ENCODE measurements at regions not wholly inside any gene's neighbourhood (a gene's known extent, or its start where the extent isn't known, plus 50 kb on each side); places are given as distances from the start of the nearest gene placed in this dataset.
A peak's percentile ranks its signal among the peaks of the same experiment; 100 is the strongest.

- no peak for DNase-seq (ENCODE audit: low read depth)
Observed at GRCh38 chr12:92554158-92555073, 148.4 kb upstream of the PLEKHG7 start.

- no peak for DNase-seq (ENCODE audit: low read depth)
Observed at GRCh38 chr12:92553389-92553788, 149.4 kb upstream of the PLEKHG7 start.

- no peak for DNase-seq (ENCODE audit: low read depth)
Observed at GRCh38 chr12:92552412-92553108, 150.2 kb upstream of the PLEKHG7 start.

- DNase-seq (ENCODE audit: low read depth), result no peak
Observed at GRCh38 chr12:92551853-92552397, 150.9 kb upstream of the PLEKHG7 start.

- DNase-seq (ENCODE audit: low read depth), result no peak
Observed at GRCh38 chr12:92551210-92551609, 151.6 kb upstream of the PLEKHG7 start.

- DNase-seq (ENCODE audit: low read depth), result no peak
Observed at GRCh38 chr12:92550661-92551060, 152.1 kb upstream of the PLEKHG7 start.

- DNase-seq (ENCODE audit: low read depth), result no peak
Observed at GRCh38 chr12:92550254-92550653, 152.5 kb upstream of the PLEKHG7 start.

- DNase-seq (ENCODE audit: low read depth), result no peak
Observed at GRCh38 chr12:92549516-92549915, 153.3 kb upstream of the PLEKHG7 start.

GRCh38 chr12:92547906-92548305 lies 154.9 kb upstream of the PLEKHG7 start:
- no peak for DNase-seq (ENCODE audit: low read depth)

GRCh38 chr12:92547420-92547819 lies 155.4 kb upstream of the PLEKHG7 start:
- DNase-seq (ENCODE audit: low read depth), result no peak

GRCh38 chr12:92546635-92547348 lies 156.0 kb upstream of the PLEKHG7 start:
- DNase-seq (ENCODE audit: low read depth), result no peak

- no peak for DNase-seq (ENCODE audit: low read depth)
Observed at GRCh38 chr12:92546259-92546634, 156.5 kb upstream of the PLEKHG7 start.

GRCh38 chr12:92544322-92544721 lies 158.5 kb upstream of the PLEKHG7 start:
- no peak for DNase-seq (ENCODE audit: low read depth)

GRCh38 chr12:92543840-92544239 lies 158.9 kb upstream of the PLEKHG7 start:
- no peak for DNase-seq (ENCODE audit: low read depth)

- DNase-seq (ENCODE audit: low read depth), result no peak
Observed at GRCh38 chr12:92543359-92543758, 159.4 kb upstream of the PLEKHG7 start.

GRCh38 chr12:92541731-92542130 lies 161.1 kb upstream of the PLEKHG7 start:
- no peak for DNase-seq (ENCODE audit: low read depth)

- DNase-seq (ENCODE audit: low read depth), result no peak
Observed at GRCh38 chr12:92540782-92541423, 161.9 kb upstream of the PLEKHG7 start.

GRCh38 chr12:92539976-92540781 lies 162.6 kb upstream of the PLEKHG7 start:
- DNase-seq (ENCODE audit: low read depth), result no peak

GRCh38 chr12:92539110-92539749 lies 163.6 kb upstream of the PLEKHG7 start:
- peak; percentile 17 for DNase-seq (ENCODE audit: low read depth)

- DNase-seq (ENCODE audit: low read depth), result no peak
Observed at GRCh38 chr12:92537290-92537960, 165.4 kb upstream of the PLEKHG7 start.
